Activated CD4-positive, alpha-beta memory T cell treated with anti-CD3 and anti-CD28 coated beads for 36 hours (primary cell): ENCODE measurements at regions not wholly inside any gene's neighbourhood (a gene's known extent, or its start where the extent isn't known, plus 50 kb on each side); places are given as distances from the start of the nearest gene placed in this dataset.

Experiments used
- CTCF ChIA-PET: fragments of 350-600 bp; sonication (Branson Sonifier 250); formaldehyde crosslinking; loops from one replicate; lab custom pipeline; 2021; ENCODE audit warnings: antibody characterized with exemption, inconsistent platforms; lab: Charles Lee
- POLR2A ChIA-PET: fragments of 350-600 bp; sonication (Branson Sonifier 250); formaldehyde crosslinking; loops from one replicate; lab custom pipeline; 2021; ENCODE audit warnings: antibody characterized with exemption; lab: Charles Lee
- DNase-seq: peaks from one replicate; pipeline ENCODE4 v3.0.0-alpha.2; 2020
- H3K27ac Mint-ChIP-seq: one replicate; pipeline ENCODE4 v1.8.0; 2021; ENCODE audit warnings: mixed read lengths
- H3K27me3 Mint-ChIP-seq: one replicate; pipeline ENCODE4 v1.8.0; 2021; ENCODE audit warnings: mixed read lengths
- H3K36me3 Mint-ChIP-seq: one replicate; pipeline ENCODE4 v1.8.0; 2021; ENCODE audit warnings: mixed read lengths
- H3K4me1 Mint-ChIP-seq: one replicate; pipeline ENCODE4 v1.8.0; 2021; ENCODE audit warnings: low read depth, mixed read lengths
- H3K4me3 Mint-ChIP-seq: one replicate; pipeline ENCODE4 v1.8.0; 2021; ENCODE audit warnings: mild to moderate bottlenecking, mixed read lengths
- H3K9me3 Mint-ChIP-seq: one replicate; pipeline ENCODE4 v1.8.0; 2021; ENCODE audit warnings: mixed read lengths
- intact Hi-C: fragments of 100-400 bp; cut with micrococcal nuclease; formaldehyde crosslinking; loops from one replicate; pipeline ENCODE4 v1.15.1; 2023

DNA sequence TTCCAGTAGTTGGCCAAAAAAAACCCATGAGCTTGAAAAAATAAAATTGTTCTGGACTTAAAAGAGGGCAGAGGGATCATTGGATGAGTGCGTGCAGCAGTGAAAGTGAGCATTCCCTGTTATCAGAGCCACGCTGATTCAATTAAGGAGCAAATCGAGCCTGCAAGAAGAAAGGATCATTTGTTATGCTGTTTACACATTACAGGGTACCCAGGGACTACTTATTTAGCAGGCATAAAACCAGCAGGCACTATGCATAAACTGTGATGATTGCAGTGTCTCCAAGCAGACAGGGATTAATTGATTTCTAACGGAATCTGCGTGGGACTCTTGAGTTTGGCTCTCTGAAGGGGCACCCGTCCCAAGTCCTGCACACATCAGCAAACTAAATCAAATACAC lies 83.5 kb downstream of the SHOX start:
- ChIA-PET POLR2A (no interaction called here), CTCF (no interaction called here)
- peaks cover 4% of the 10 kb centered on the region for H3K36me3 Mint-ChIP-seq

More for the DNA sequence above, 83.5 kb downstream of the SHOX start:
- DNase-seq, result no peak
- H3K27me3 Mint-ChIP-seq, result no peaks in the 10 kb centered on the region
- no peak overlapping the region for H3K27ac Mint-ChIP-seq
- H3K9me3 Mint-ChIP-seq, result peaks cover 27% of the 10 kb centered on the region
- H3K4me1 Mint-ChIP-seq, result no peaks in the 10 kb centered on the region
- intact Hi-C loops, result no loop called here
- H3K4me3 Mint-ChIP-seq, result no peak overlapping the region
